ENCODE measurements at regions not wholly inside any gene's neighbourhood (a gene's known extent, or its start where the extent isn't known, plus 50 kb on each side); places are given as distances from the start of the nearest gene placed in this dataset.
"Not testable (repeated sequence)": the region's sequence is repeated elsewhere in the genome, so short reads cannot be mapped to it uniquely, and the experiment has no call there.

- no peaks in the 10 kb centered on the region for H3K27me3 ChIP-seq (ENCODE audit: insufficient read depth, low read length, poor library complexity)
- H4K5ac ChIP-seq (ENCODE audit: low read length) = no peak overlapping the region
- no peaks in the 10 kb centered on the region for H3K79me1 ChIP-seq (ENCODE audit: low read length)
- no peak overlapping the region for H3K4me3 ChIP-seq (ENCODE audit: low read length)
- H2BK120ac ChIP-seq (ENCODE audit: low read depth, low read length) = no peak overlapping the region
- no peak overlapping the region for H3K27ac ChIP-seq (ENCODE audit: low read depth, low read length)
- no peak overlapping the region for H3K18ac ChIP-seq (ENCODE audit: low read length)
- no peak overlapping the region for H3K4me2 ChIP-seq (ENCODE audit: low read length)
- H3K36me3 ChIP-seq (ENCODE audit: control insufficient read depth, insufficient read depth, low read length) = no peaks in the 10 kb centered on the region
- no peaks in the 10 kb centered on the region for H3K79me2 ChIP-seq (ENCODE audit: control insufficient read depth, insufficient read depth, low read length)
- H3K23ac ChIP-seq (ENCODE audit: low read length) = no peak overlapping the region
- no peak overlapping the region for H3K56ac ChIP-seq (ENCODE audit: low read length)
- no peak for DNase-seq
- H4K8ac ChIP-seq (ENCODE audit: low read depth, low read length) = no peak overlapping the region
- no peak overlapping the region for H3K4ac ChIP-seq (ENCODE audit: low read depth, low read length)
- H3K4me1 ChIP-seq (ENCODE audit: control insufficient read depth, low read depth, low read length) = no peaks in the 10 kb centered on the region
- no peak overlapping the region for H2BK15ac ChIP-seq (replicated peaks; ENCODE audit: low read depth)
- H3K9ac ChIP-seq (ENCODE audit: low read length) = no peak overlapping the region
- no peak overlapping the region for H2AK5ac ChIP-seq (ENCODE audit: low read length)
- no peak overlapping the region for H2BK5ac ChIP-seq (ENCODE audit: low read length)
Measured at GRCh38 chr2:17460371-17461086, 57.7 kb downstream of the RAD51AP2 start.

- no peak overlapping the region for H3K56ac ChIP-seq (ENCODE audit: low read length)
- no peaks in the 10 kb centered on the region for H3K79me1 ChIP-seq (ENCODE audit: low read length)
- no peak overlapping the region for H3K4me2 ChIP-seq (ENCODE audit: low read length)
- H2AK5ac ChIP-seq (ENCODE audit: low read length) = no peak overlapping the region
- no peak overlapping the region for H2BK5ac ChIP-seq (ENCODE audit: low read length)
- H3K27me3 ChIP-seq (ENCODE audit: insufficient read depth, low read length, poor library complexity) = no peaks in the 10 kb centered on the region
- H3K18ac ChIP-seq (ENCODE audit: low read length) = no peak overlapping the region
- no peak overlapping the region for H3K4me3 ChIP-seq (ENCODE audit: low read length)
- H3K36me3 ChIP-seq (ENCODE audit: control insufficient read depth, insufficient read depth, low read length) = no peaks in the 10 kb centered on the region
- H3K9ac ChIP-seq (ENCODE audit: low read length) = no peak overlapping the region
- no peak overlapping the region for H3K27ac ChIP-seq (ENCODE audit: low read depth, low read length)
- H2BK120ac ChIP-seq (ENCODE audit: low read depth, low read length) = no peak overlapping the region
- no peak overlapping the region for H4K8ac ChIP-seq (ENCODE audit: low read depth, low read length)
- no peak overlapping the region for H3K23ac ChIP-seq (ENCODE audit: low read length)
- no CpG with 5 or more reads among the region's 2 CpGs for WGBS (ENCODE audit: extremely low coverage, insufficient coverage, low lambda C conversion rate)
- no peak overlapping the region for H4K5ac ChIP-seq (ENCODE audit: low read length)
- no peak for DNase-seq
- no peak overlapping the region for H2BK15ac ChIP-seq (replicated peaks; ENCODE audit: low read depth)
- H3K4me1 ChIP-seq (ENCODE audit: control insufficient read depth, low read depth, low read length) = no peaks in the 10 kb centered on the region
- no peaks in the 10 kb centered on the region for H3K79me2 ChIP-seq (ENCODE audit: control insufficient read depth, insufficient read depth, low read length)
- no peak overlapping the region for H3K4ac ChIP-seq (ENCODE audit: low read depth, low read length)
Measured at GRCh38 chr2:17455343-17455742, 62.9 kb downstream of the RAD51AP2 start.

- H3K79me2 ChIP-seq (ENCODE audit: control insufficient read depth, insufficient read depth, low read length); H2BK120ac ChIP-seq (ENCODE audit: low read depth, low read length); H3K9ac ChIP-seq (ENCODE audit: low read length); H3K36me3 ChIP-seq (ENCODE audit: control insufficient read depth, insufficient read depth, low read length); H2BK5ac ChIP-seq (ENCODE audit: low read length); H3K4me3 ChIP-seq (ENCODE audit: low read length); DNase-seq; H3K4ac ChIP-seq (ENCODE audit: low read depth, low read length); H2BK15ac ChIP-seq (replicated peaks; ENCODE audit: low read depth); H4K5ac ChIP-seq (ENCODE audit: low read length); H3K4me2 ChIP-seq (ENCODE audit: low read length); H4K8ac ChIP-seq (ENCODE audit: low read depth, low read length); H3K18ac ChIP-seq (ENCODE audit: low read length); H3K79me1 ChIP-seq (ENCODE audit: low read length); H3K27me3 ChIP-seq (ENCODE audit: insufficient read depth, low read length, poor library complexity); H3K23ac ChIP-seq (ENCODE audit: low read length); H3K56ac ChIP-seq (ENCODE audit: low read length); H3K27ac ChIP-seq (ENCODE audit: low read depth, low read length); H2AK5ac ChIP-seq (ENCODE audit: low read length); H3K4me1 ChIP-seq (ENCODE audit: control insufficient read depth, low read depth, low read length): not testable (repeated sequence)
- no CpG with 5 or more reads among the region's 3 CpGs for WGBS (ENCODE audit: extremely low coverage, insufficient coverage, low lambda C conversion rate)
Measured at GRCh38 chr2:17446191-17446590, 72.0 kb downstream of the RAD51AP2 start.

- no peaks in the 10 kb centered on the region for H3K79me2 ChIP-seq (ENCODE audit: control insufficient read depth, insufficient read depth, low read length)
- no peak overlapping the region for H3K27ac ChIP-seq (ENCODE audit: low read depth, low read length)
- H3K23ac ChIP-seq (ENCODE audit: low read length) = no peak overlapping the region
- H3K4me3 ChIP-seq (ENCODE audit: low read length) = no peak overlapping the region
- H3K79me1 ChIP-seq (ENCODE audit: low read length) = no peaks in the 10 kb centered on the region
- WGBS (ENCODE audit: extremely low coverage, insufficient coverage, low lambda C conversion rate) = no CpG with 5 or more reads among the region's 1 CpG
- H3K36me3 ChIP-seq (ENCODE audit: control insufficient read depth, insufficient read depth, low read length) = no peaks in the 10 kb centered on the region
- H2BK15ac ChIP-seq (replicated peaks; ENCODE audit: low read depth) = no peak overlapping the region
- H3K4ac ChIP-seq (ENCODE audit: low read depth, low read length) = no peak overlapping the region
- H3K27me3 ChIP-seq (ENCODE audit: insufficient read depth, low read length, poor library complexity) = no peaks in the 10 kb centered on the region
- H4K5ac ChIP-seq (ENCODE audit: low read length) = no peak overlapping the region
- DNase-seq = no peak
- no peak overlapping the region for H4K8ac ChIP-seq (ENCODE audit: low read depth, low read length)
- H2BK120ac ChIP-seq (ENCODE audit: low read depth, low read length) = no peak overlapping the region
- H3K4me2 ChIP-seq (ENCODE audit: low read length) = no peak overlapping the region
- no peak overlapping the region for H3K9ac ChIP-seq (ENCODE audit: low read length)
- H2BK5ac ChIP-seq (ENCODE audit: low read length) = no peak overlapping the region
- no peak overlapping the region for H3K18ac ChIP-seq (ENCODE audit: low read length)
- H3K56ac ChIP-seq (ENCODE audit: low read length) = no peak overlapping the region
- H3K4me1 ChIP-seq (ENCODE audit: control insufficient read depth, low read depth, low read length) = no peaks in the 10 kb centered on the region
- H2AK5ac ChIP-seq (ENCODE audit: low read length) = no peak overlapping the region
Measured at GRCh38 chr2:17445744-17446143, 72.5 kb downstream of the RAD51AP2 start.

- H3K79me1 ChIP-seq (ENCODE audit: low read length) = no peaks in the 10 kb centered on the region
- H2AK5ac ChIP-seq (ENCODE audit: low read length) = no peak overlapping the region
- H2BK15ac ChIP-seq (replicated peaks; ENCODE audit: low read depth) = no peak overlapping the region
- no peak overlapping the region for H3K4ac ChIP-seq (ENCODE audit: low read depth, low read length)
- no peak overlapping the region for H3K4me2 ChIP-seq (ENCODE audit: low read length)
- H3K4me3 ChIP-seq (ENCODE audit: low read length) = no peak overlapping the region
- H3K79me2 ChIP-seq (ENCODE audit: control insufficient read depth, insufficient read depth, low read length) = no peaks in the 10 kb centered on the region
- no peak overlapping the region for H3K23ac ChIP-seq (ENCODE audit: low read length)
- no peaks in the 10 kb centered on the region for H3K4me1 ChIP-seq (ENCODE audit: control insufficient read depth, low read depth, low read length)
- no peak overlapping the region for H4K8ac ChIP-seq (ENCODE audit: low read depth, low read length)
- H3K27me3 ChIP-seq (ENCODE audit: insufficient read depth, low read length, poor library complexity) = no peaks in the 10 kb centered on the region
- H2BK5ac ChIP-seq (ENCODE audit: low read length) = no peak overlapping the region
- no peak for DNase-seq
- no peak overlapping the region for H2BK120ac ChIP-seq (ENCODE audit: low read depth, low read length)
- no peak overlapping the region for H3K18ac ChIP-seq (ENCODE audit: low read length)
- H3K9ac ChIP-seq (ENCODE audit: low read length) = no peak overlapping the region
- WGBS (ENCODE audit: extremely low coverage, insufficient coverage, low lambda C conversion rate) = no CpG with 5 or more reads among the region's 2 CpGs
- H3K56ac ChIP-seq (ENCODE audit: low read length) = no peak overlapping the region
- H4K5ac ChIP-seq (ENCODE audit: low read length) = no peak overlapping the region
- no peaks in the 10 kb centered on the region for H3K36me3 ChIP-seq (ENCODE audit: control insufficient read depth, insufficient read depth, low read length)
- no peak overlapping the region for H3K27ac ChIP-seq (ENCODE audit: low read depth, low read length)
Measured at GRCh38 chr2:17442334-17442733, 75.9 kb downstream of the RAD51AP2 start.

- no peaks in the 10 kb centered on the region for H3K36me3 ChIP-seq (ENCODE audit: control insufficient read depth, insufficient read depth, low read length)
- no peak overlapping the region for H2AK5ac ChIP-seq (ENCODE audit: low read length)
- no peaks in the 10 kb centered on the region for H3K79me1 ChIP-seq (ENCODE audit: low read length)
- DNase-seq = peak; percentile 28
- no peak overlapping the region for H3K56ac ChIP-seq (ENCODE audit: low read length)
- no peaks in the 10 kb centered on the region for H3K27me3 ChIP-seq (ENCODE audit: insufficient read depth, low read length, poor library complexity)
- H4K5ac ChIP-seq (ENCODE audit: low read length) = no peak overlapping the region
- H4K8ac ChIP-seq (ENCODE audit: low read depth, low read length) = no peak overlapping the region
- no peak overlapping the region for H2BK15ac ChIP-seq (replicated peaks; ENCODE audit: low read depth)
- H3K9ac ChIP-seq (ENCODE audit: low read length) = no peak overlapping the region
- peak overlapping the region; percentile 4 for H3K27ac ChIP-seq (ENCODE audit: low read depth, low read length)
- no peak overlapping the region for H3K4ac ChIP-seq (ENCODE audit: low read depth, low read length)
- no peak overlapping the region for H3K18ac ChIP-seq (ENCODE audit: low read length)
- no peak overlapping the region for H3K4me2 ChIP-seq (ENCODE audit: low read length)
- peak overlapping the region; percentile 30 for H2BK5ac ChIP-seq (ENCODE audit: low read length)
- H3K79me2 ChIP-seq (ENCODE audit: control insufficient read depth, insufficient read depth, low read length) = no peaks in the 10 kb centered on the region
- no peak overlapping the region for H2BK120ac ChIP-seq (ENCODE audit: low read depth, low read length)
- H3K4me3 ChIP-seq (ENCODE audit: low read length) = no peak overlapping the region
- no CpG with 5 or more reads among the region's 9 CpGs for WGBS (ENCODE audit: extremely low coverage, insufficient coverage, low lambda C conversion rate)
- no peak overlapping the region for H3K23ac ChIP-seq (ENCODE audit: low read length)
- no peaks in the 10 kb centered on the region for H3K4me1 ChIP-seq (ENCODE audit: control insufficient read depth, low read depth, low read length)
Measured at GRCh38 chr2:17441790-17442189, 76.5 kb downstream of the RAD51AP2 start.

Measured in mesendoderm (in vitro differentiated cells).